WTC11 (cell line): ENCODE measurements at regions not wholly inside any gene's neighbourhood (a gene's known extent, or its start where the extent isn't known, plus 50 kb on each side); places are given as distances from the start of the nearest gene placed in this dataset.

ENCODE experiments used
- ATAC-seq: fragments of 200-7000 bp; cut with Tn5 transposase; 2 replicates; pipeline ENCODE4 v1.10.0; 2021; ENCODE audit warnings: mild to moderate bottlenecking, moderate library complexity
- CTCF ChIA-PET: fragments of 300-600 bp; sonication (Branson Sonifier 250); formaldehyde crosslinking; loops from one replicate; lab custom pipeline; 2021; ENCODE audit warnings: antibody characterized with exemption; lab: Charles Lee
- POLR2A ChIA-PET: fragments of 350-600 bp; sonication (Branson Sonifier 250); formaldehyde crosslinking; loops from one replicate; lab custom pipeline; 2021; ENCODE audit warnings: antibody characterized with exemption; lab: Charles Lee
- DNase-seq: peaks from one replicate; pipeline ENCODE4 v3.0.0; 2021; ENCODE audit warnings: low spot score
- H3K27ac Mint-ChIP-seq: 2 replicates; pipeline ENCODE4 v1.8.0; 2021; ENCODE audit warnings: mixed read lengths
- H3K27me3 Mint-ChIP-seq: 2 replicates; pipeline ENCODE4 v1.8.0; 2021; ENCODE audit warnings: low read depth, mild to moderate bottlenecking, moderate library complexity, mixed read lengths
- H3K36me3 Mint-ChIP-seq: 2 replicates; pipeline ENCODE4 v1.8.0; 2021; ENCODE audit warnings: mixed read lengths
- H3K4me1 Mint-ChIP-seq: 2 replicates; pipeline ENCODE4 v1.8.0; 2022; ENCODE audit warnings: mixed read lengths
- H3K4me3 Mint-ChIP-seq: 2 replicates; pipeline ENCODE4 v1.8.0; 2021; ENCODE audit warnings: mild to moderate bottlenecking, moderate library complexity, mixed read lengths
- H3K9me3 Mint-ChIP-seq: 2 replicates; pipeline ENCODE4 v1.8.0; 2021; ENCODE audit warnings: mixed read lengths
- ATF6 ChIP-seq: sonication (generic); formaldehyde crosslinking; IDR thresholded peaks from 2 replicates; pipeline ENCODE4 v1.8.1; 2023; ENCODE audit warnings: mild to moderate bottlenecking, missing genetic modification reagents
- FOXJ3 ChIP-seq: sonication (generic); formaldehyde crosslinking; IDR thresholded peaks from 2 replicates; pipeline ENCODE4 v1.9.0; 2021; ENCODE audit warnings: missing genetic modification reagents, mild to moderate bottlenecking, borderline replicate concordance
- FOXP1 ChIP-seq: sonication (generic); formaldehyde crosslinking; IDR thresholded peaks from 2 replicates; pipeline ENCODE4 v1.8.0; 2022; ENCODE audit warnings: missing genetic modification reagents, mild to moderate bottlenecking, moderate library complexity, borderline replicate concordance
- HMGA2 ChIP-seq: fragments of 250-450 bp; sonication (Bioruptor Pico); IDR thresholded peaks from 2 replicates; pipeline ENCODE4 v1.4.0; 2021; ENCODE audit warnings: mild to moderate bottlenecking, moderate library complexity
- HMGXB4 ChIP-seq: sonication (generic); formaldehyde crosslinking; IDR thresholded peaks from 2 replicates; pipeline ENCODE4 v1.8.1; 2023; ENCODE audit warnings: mild to moderate bottlenecking, moderate library complexity, missing genetic modification reagents
- MLX ChIP-seq: sonication (generic); formaldehyde crosslinking; IDR thresholded peaks from 2 replicates; pipeline ENCODE4 v1.8.1; 2023; ENCODE audit warnings: mild to moderate bottlenecking, missing genetic modification reagents, moderate library complexity
- MXD4 ChIP-seq: fragments of 250-450 bp; sonication (Bioruptor Pico); IDR thresholded peaks from 2 replicates; pipeline ENCODE4 v1.8.0; 2021; ENCODE audit warnings: mild to moderate bottlenecking, moderate library complexity, borderline replicate concordance
- NR2C2 ChIP-seq: sonication (generic); formaldehyde crosslinking; IDR thresholded peaks from 2 replicates; pipeline ENCODE4 v1.8.0; 2022; ENCODE audit warnings: mild to moderate bottlenecking, missing genetic modification reagents
- TEAD1 ChIP-seq: sonication (generic); formaldehyde crosslinking; IDR thresholded peaks from 2 replicates; pipeline ENCODE4 v1.8.0; 2022; ENCODE audit warnings: mild to moderate bottlenecking, missing genetic modification reagents
- ZNF219 ChIP-seq: sonication (generic); formaldehyde crosslinking; IDR thresholded peaks from 2 replicates; pipeline ENCODE4 v1.8.0; 2023; ENCODE audit warnings: missing genetic modification reagents, mild to moderate bottlenecking, borderline replicate concordance
- ZNF416 ChIP-seq: fragments of 250-450 bp; sonication (Bioruptor Pico); IDR thresholded peaks from 2 replicates; pipeline ENCODE4 v1.9.0; 2021; ENCODE audit warnings: mild to moderate bottlenecking, inconsistent platforms
- TF ChIP-seq, protein P1 (sequence below): sonication (generic); formaldehyde crosslinking; IDR thresholded peaks from 2 replicates; pipeline ENCODE4 v1.8.0; 2023; ENCODE audit warnings: missing genetic modification reagents, mild to moderate bottlenecking, borderline replicate concordance
- TF ChIP-seq, protein P2 (sequence below): sonication (generic); formaldehyde crosslinking; IDR thresholded peaks from 2 replicates; pipeline ENCODE4 v1.8.1; 2023; ENCODE audit warnings: mild to moderate bottlenecking, missing genetic modification reagents
- TF ChIP-seq, protein P3 (sequence below): fragments of 250-450 bp; sonication (Bioruptor Pico); IDR thresholded peaks from 2 replicates; pipeline ENCODE4 v2.1.2; 2022; ENCODE audit warnings: mild to moderate bottlenecking, moderate library complexity

- TF ChIP-seq, protein P1, sequence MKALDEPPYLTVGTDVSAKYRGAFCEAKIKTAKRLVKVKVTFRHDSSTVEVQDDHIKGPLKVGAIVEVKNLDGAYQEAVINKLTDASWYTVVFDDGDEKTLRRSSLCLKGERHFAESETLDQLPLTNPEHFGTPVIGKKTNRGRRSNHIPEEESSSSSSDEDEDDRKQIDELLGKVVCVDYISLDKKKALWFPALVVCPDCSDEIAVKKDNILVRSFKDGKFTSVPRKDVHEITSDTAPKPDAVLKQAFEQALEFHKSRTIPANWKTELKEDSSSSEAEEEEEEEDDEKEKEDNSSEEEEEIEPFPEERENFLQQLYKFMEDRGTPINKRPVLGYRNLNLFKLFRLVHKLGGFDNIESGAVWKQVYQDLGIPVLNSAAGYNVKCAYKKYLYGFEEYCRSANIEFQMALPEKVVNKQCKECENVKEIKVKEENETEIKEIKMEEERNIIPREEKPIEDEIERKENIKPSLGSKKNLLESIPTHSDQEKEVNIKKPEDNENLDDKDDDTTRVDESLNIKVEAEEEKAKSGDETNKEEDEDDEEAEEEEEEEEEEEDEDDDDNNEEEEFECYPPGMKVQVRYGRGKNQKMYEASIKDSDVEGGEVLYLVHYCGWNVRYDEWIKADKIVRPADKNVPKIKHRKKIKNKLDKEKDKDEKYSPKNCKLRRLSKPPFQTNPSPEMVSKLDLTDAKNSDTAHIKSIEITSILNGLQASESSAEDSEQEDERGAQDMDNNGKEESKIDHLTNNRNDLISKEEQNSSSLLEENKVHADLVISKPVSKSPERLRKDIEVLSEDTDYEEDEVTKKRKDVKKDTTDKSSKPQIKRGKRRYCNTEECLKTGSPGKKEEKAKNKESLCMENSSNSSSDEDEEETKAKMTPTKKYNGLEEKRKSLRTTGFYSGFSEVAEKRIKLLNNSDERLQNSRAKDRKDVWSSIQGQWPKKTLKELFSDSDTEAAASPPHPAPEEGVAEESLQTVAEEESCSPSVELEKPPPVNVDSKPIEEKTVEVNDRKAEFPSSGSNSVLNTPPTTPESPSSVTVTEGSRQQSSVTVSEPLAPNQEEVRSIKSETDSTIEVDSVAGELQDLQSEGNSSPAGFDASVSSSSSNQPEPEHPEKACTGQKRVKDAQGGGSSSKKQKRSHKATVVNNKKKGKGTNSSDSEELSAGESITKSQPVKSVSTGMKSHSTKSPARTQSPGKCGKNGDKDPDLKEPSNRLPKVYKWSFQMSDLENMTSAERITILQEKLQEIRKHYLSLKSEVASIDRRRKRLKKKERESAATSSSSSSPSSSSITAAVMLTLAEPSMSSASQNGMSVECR = no peak
- TF ChIP-seq, protein P2, sequence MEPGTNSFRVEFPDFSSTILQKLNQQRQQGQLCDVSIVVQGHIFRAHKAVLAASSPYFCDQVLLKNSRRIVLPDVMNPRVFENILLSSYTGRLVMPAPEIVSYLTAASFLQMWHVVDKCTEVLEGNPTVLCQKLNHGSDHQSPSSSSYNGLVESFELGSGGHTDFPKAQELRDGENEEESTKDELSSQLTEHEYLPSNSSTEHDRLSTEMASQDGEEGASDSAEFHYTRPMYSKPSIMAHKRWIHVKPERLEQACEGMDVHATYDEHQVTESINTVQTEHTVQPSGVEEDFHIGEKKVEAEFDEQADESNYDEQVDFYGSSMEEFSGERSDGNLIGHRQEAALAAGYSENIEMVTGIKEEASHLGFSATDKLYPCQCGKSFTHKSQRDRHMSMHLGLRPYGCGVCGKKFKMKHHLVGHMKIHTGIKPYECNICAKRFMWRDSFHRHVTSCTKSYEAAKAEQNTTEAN (CRISPR knock-in tag) = no peak
- no peak for TF ChIP-seq ZNF416 (CRISPR knock-in tag)
- TF ChIP-seq FOXJ3 (CRISPR knock-in tag) = no peak
- no peak for TF ChIP-seq HMGXB4 (CRISPR knock-in tag)
- TF ChIP-seq NR2C2 (CRISPR knock-in tag) = no peak
These were observed 726.4 kb downstream of the BRD1 start (continued) for GRCh38 chr22:49101225-49101624.

GRCh38 chr22:49100773-49101172, 726.9 kb downstream of the BRD1 start:
- no peak for DNase-seq

More at GRCh38 chr22:49100773-49101172, 726.9 kb downstream of the BRD1 start:
- peaks cover 4% of the 10 kb centered on the region for H3K9me3 Mint-ChIP-seq
- TF ChIP-seq FOXP1 (CRISPR knock-in tag) = no peak
- no peak for TF ChIP-seq HMGA2 (CRISPR knock-in tag)
- TF ChIP-seq, protein P3, sequence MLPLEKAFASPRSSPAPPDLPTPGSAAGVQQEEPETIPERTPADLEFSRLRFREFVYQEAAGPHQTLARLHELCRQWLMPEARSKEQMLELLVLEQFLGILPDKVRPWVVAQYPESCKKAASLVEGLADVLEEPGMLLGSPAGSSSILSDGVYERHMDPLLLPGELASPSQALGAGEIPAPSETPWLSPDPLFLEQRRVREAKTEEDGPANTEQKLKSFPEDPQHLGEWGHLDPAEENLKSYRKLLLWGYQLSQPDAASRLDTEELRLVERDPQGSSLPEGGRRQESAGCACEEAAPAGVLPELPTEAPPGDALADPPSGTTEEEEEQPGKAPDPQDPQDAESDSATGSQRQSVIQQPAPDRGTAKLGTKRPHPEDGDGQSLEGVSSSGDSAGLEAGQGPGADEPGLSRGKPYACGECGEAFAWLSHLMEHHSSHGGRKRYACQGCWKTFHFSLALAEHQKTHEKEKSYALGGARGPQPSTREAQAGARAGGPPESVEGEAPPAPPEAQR (CRISPR knock-in tag) = no peak
- no peak for TF ChIP-seq MXD4 (CRISPR knock-in tag)
- no peak for TF ChIP-seq MLX (CRISPR knock-in tag)
- no peak for TF ChIP-seq ATF6 (CRISPR knock-in tag)
- no peak for TF ChIP-seq TEAD1 (CRISPR knock-in tag)
- TF ChIP-seq HMGXB4 (CRISPR knock-in tag) = no peak
- TF ChIP-seq ZNF219 (CRISPR knock-in tag) = no peak
- no peak overlapping the region for H3K27ac Mint-ChIP-seq
- no peaks in the 10 kb centered on the region for H3K27me3 Mint-ChIP-seq
- POLR2A ChIA-PET = interaction anchor here (0.5 kb wide), 1 partner anchor 146 kb away, joined by 5 read pairs; no protein-coding TSS in a partner anchor
- CTCF ChIA-PET = interaction anchor here (2.0 kb wide), 1 partner anchor 204 kb away, joined by 5 read pairs; no protein-coding TSS in a partner anchor
- H3K36me3 Mint-ChIP-seq = no peaks in the 10 kb centered on the region
- no peak overlapping the region for H3K4me3 Mint-ChIP-seq
- peaks cover 10% of the 10 kb centered on the region for H3K4me1 Mint-ChIP-seq
- ATAC-seq = no peak
